22Rv1 (cell line): ENCODE measurements at regions not wholly inside any gene's neighbourhood (a gene's known extent, or its start where the extent isn't known, plus 50 kb on each side); places are given as distances from the start of the nearest gene placed in this dataset.

Source experiments
- CTCF ChIP-seq: fragments of 450-650 bp; IDR thresholded peaks from 2 replicates; pipeline ENCODE4 v1.5.1; 2017; ENCODE audit warnings: mild to moderate bottlenecking
- ZFX ChIP-seq: fragments of 450-650 bp; IDR thresholded peaks from 2 replicates; pipeline ENCODE4 v1.6.1; 2017; ENCODE audit warnings: antibody characterized with exemption, borderline replicate concordance

GRCh38 chr17:70773258-70773657, 603.9 kb downstream of the KCNJ2 start:
- no peak for TF ChIP-seq CTCF
- TF ChIP-seq ZFX, result no peak
